Femur (tissue), 1 donor: ENCODE measurements at regions not wholly inside any gene's neighbourhood (a gene's known extent, or its start where the extent isn't known, plus 50 kb on each side); places are given as distances from the start of the nearest gene placed in this dataset.

Experiments used
- DNase-seq: peaks from one replicate; pipeline ENCODE4 v3.0.0-alpha.2; 2017

DNA sequence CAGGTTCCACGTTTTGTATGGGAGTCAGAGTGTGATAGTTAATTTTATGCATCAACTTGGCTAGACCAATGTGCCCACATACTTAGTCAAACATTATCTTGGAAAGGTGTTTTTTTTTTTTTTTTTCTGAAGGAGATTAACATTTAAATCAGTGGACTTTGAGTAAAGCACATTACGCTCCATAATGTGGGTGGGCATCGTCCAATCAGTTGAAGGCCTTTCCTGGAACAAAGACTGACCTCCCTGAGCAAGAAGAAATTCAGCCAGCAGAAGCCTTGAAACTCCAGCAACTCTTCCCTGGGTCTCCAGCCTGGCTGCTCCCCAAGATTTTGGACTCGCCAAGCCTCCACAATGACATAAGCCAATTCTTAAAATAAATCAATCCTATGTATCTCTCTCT, 711.4 kb downstream of the MTRR start:
- no peak for DNase-seq

DNA sequence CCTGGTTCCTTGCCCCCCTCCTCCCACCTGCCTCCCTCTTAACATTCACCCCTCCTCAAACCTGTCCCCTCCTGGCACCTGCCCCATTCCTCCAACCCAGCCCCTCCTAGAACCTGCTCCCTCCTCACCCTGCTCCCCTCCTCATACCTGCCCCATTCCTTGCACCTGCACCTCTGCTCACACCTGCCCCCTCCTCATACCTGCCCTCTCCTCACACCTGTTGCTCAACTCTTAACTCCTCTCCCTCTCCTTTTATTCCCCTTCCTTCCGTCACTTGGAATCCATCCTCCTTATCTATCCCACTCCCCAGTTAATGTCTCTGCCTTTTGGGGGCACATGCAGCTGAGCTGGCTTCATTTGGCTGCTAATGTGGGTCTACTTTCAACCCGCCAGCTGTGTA, 712.1 kb downstream of the MTRR start:
- no peak for DNase-seq

DNA sequence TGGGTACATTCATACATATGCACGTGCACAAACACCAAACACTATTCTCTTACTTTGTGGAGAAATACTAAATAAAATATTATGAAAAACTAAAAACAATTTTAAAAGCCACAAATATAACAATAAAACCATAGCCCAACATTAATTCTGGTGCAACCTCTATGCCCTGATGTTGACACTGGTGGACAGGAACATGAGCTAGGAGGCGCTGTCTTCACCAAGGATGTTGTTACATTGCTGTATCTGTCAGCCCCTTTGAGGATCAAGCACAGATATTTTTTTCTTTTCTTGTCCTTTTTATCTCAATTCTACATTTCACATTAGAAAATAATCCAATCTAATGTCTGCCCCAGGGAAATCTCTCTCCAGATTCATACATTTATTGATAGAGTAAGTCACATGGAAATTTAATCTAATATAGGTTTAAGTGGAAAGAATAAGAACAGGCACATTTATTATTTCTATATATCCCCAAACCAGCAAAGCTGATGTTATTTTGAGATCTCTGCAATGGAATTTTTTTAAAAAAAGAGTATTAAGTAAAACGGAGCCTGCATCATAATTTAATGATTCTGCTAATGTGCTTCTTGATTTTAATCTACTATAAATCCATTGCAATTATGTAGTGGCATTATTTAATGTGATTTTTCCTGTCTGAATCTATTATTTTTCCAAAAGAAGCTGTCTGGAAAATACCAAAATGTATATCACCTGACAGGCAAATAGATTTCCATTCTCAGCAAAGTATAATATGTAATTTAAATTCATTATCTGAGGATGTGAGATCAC, 716.5 kb downstream of the MTRR start:
- no peak for DNase-seq

DNA sequence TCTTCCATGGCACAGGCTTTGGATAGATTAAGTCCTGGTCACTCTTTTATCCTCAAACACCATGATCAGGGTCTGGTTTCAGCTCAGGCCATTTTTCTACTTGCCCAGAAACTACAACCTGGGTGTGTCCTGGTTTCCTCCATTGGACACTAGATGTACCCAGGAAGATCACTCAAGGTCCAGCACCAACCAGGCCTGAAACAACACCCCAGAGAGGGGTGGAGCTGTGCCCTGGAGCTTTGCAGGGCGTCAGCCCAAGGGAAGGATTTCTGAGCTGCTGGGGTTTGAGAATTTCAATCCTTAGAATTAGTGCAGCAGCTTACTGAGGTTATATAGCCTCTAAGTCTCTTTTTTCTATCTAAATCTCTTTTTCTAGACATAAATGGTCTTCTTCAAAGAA, 722.0 kb downstream of the MTRR start:
- no peak for DNase-seq

DNA sequence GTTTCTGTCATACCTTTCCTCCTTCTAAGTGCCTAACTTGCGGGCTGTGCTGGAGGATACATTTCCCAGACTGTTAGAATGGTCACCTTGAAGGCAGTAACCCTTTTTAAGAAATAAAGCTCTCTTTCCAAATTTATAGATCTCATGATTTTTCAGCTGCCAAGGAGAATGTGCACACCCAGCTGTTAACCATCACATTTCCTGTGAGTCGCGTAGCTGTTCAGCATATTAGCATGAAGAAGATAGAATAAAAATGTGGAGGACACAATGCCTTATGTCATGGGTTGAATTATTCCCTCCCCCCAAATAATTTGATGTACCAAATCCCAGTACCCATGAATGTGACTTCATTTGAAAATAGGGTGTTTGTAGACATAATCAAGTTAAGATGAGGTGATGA, 729.4 kb downstream of the MTRR start:
- no peak for DNase-seq

DNA sequence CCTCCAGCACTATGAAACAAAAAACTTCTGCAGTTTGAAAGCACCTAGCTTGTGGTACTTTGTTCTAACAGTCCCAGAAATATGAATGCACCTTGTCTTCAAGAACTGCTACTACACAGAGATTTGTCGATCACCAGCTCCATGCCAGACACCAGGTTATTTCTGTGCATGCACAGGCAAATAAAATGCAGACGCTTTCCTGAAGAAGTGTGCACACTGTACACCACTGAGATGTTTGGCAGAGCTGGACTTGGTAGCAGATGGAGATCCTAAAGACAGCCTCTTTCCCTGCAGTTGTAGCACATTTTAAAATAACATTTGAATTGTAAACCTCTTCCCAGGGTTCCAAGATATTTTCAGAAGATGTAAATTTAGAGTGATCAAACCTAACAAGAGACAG, 730.0 kb downstream of the MTRR start:
- no peak for DNase-seq

DNA sequence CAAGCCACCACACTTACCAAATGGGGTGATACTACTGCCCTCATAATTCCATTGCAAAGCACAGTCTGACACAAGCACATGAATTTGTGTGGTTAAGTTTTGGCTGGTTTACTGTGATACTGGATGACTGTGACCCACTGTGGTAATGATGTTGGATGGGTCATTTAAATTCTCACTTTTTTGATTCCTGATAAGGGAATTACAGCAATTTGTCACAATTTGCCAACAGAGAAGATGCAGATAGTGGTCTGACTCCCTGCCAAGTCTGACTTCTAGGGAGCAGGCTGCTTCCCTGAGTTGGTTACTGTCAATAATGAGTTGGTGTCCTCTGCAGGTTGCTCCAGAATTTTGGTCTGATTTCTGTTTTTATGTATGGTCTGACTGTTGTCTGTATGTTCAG, 731.9 kb downstream of the MTRR start:
- DNase-seq: no peak

DNA sequence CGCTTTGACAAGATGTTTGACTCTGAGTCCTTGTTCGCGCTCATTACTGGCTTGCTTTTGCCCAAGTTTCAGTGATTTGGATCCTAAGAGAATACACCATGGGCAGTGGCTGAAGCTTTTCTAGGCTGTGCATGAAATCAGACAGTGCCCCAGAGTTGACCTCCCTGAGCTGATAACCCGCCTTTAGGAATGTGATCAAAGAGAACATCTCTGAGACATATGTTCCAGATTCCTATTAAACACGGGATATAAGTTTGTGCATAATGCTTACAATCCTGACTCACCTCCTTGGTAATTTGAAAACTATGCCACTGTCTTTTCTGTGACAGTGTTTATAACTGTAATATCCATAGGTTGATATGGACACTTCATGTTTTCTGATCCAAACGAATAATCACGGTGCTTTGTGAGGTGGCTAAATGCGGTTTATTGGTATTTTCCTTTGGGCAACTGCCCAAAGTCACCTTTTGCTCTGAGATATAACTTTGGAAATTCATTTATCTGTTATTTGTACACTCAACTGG, 732.9 kb downstream of the MTRR start:
- DNase-seq: no peak

DNA sequence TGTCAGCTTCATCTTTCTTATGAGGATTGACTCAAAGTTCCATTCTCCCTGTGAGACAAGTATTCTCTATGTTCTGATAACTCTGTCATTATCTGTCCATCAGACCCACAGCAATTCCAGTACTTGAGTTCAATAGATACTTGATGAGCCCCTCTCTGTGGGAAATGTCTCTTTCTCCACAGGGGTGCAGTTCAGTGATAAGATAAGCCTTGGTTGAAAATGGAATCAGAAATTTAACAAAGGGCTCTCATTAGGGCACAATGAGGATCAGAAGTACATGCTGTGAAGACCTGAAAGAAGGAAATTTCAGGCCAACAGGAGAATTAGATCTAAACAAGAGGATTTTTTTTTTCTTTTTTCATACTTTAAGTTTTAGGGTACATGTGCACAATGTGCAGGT, 737.3 kb downstream of the MTRR start:
- DNase-seq: no peak

DNA sequence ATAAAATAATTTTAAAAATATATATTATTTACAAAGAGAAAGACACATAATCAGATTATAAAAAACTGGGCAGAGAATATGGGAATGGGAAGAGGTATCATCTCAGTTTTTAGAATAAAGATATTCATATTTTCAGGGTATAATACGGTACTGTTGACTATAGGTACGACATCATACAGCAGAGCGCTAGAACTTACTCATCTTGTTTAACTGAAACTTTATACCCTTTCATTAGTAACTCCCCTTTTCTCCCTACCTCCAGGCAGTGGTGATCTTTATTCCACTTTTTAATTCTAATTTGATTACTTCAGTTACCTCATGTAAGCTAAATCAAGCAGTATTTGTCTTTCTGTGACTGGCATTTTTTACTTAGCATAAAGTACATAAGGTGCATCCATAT, 742.1 kb downstream of the MTRR start:
- no peak for DNase-seq

DNA sequence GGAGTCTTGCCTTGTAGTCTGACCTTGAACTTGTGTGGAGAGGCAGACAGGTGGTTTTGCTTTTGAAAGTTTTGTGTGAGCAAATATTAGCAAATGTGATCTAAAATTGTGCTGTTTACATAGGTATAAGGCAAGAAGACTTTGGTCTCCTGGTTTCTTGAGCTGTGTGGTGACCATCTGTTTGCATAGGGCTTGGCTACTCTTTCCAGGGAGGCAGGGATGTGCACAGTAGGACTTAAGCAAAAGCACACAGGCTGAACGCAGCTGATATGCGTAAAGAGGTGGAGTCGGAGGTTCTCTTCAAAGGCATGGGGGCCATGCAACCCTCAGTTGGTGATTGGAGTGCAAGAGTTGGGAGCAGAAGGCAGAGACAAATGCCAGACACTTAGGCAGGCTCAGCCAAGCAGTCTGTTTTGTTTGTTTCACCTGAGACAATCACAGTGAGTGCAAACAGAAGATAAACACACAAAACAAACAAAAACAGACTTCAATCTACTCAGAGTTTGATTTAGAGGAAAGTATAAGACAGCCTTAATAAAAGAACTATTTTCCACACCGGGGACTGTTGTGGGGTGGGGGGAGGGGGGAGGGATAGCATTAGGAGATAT, 744.2 kb downstream of the MTRR start:
- no peak for DNase-seq

DNA sequence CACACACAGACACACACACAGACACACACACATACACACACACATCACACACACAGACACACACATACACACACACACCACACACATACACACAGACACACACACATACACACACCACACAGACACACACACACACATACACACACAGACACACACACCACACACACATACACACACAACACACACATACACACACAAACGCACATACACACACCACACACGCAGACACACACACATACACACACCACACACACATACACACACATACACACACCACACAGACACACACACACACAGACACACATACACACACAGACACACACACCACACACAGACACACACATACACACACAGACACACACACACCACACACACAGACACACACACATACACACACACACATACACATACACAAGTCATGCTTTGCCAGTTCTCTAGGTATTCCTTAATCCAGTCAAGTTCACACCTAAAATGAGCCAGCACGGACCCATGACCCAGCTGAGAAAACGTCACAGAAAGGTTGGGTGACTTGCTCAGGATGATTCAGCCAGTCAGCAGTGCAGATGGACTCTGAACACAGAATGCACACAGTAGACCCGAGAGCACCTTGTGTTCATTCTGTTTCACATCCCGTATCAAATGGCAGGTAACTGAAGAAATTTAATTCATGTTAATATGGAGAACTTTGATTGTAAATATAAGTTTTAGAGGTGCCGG, 746.4 kb downstream of the MTRR start:
- no peak for DNase-seq

DNA sequence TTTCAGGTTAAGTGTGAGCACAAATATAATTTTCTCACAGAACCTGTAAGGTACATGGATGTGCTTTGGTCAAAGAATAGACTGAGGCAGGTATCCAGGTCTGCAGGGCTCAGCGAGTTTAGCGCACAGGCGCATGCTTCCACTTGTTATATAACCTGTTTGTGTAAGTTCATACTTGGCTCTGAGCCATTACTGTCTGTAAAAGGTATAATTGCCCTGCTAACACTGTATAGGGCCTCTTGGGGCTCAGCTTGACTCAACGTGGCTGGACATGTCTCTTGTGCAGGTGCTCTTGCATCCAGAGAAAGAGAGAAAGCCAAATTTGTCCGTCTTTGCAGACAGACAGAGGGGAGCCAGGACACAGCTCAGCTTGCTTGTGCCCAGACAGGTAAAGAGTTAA, 759.6 kb downstream of the MTRR start:
- DNase-seq: no peak

DNA sequence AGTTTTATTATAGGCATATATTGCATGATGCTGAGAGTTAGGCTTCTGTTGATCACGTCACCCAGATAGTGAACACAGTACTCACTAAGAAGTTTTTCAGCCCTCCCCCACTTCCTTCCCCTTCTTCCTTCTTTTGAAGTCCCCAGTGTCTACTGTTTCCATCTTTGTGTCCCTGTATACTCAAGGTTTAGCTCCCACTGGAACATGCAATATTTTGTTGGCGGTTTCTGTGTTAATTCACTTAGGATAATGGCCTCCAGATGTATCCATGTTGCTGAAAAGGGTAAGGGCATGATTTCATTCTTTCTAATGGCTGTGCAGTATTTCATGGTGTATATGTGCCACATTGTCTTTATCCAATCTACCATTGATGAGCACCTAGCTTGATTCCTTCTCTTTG, 764.3 kb downstream of the MTRR start:
- DNase-seq: no peak

DNA sequence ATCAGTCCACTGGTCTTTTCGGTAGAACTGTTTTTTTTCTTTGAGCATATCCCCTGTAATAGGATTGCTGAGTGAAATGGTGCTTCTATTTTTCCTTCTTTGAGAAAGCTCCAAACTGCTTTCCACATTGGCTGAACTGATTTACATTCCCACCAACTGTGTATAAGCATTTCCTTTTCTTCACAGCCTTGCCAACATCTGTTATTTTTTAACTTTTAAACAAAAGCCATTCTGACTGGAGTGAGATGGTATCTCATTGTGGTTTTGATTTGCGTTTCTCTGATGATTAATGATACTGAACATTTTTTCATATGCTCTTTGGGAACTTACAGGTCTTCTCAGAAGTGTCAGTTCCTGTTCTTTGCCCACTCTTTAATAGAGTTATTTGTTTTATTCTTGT, 764.7 kb downstream of the MTRR start:
- DNase-seq: no peak

DNA sequence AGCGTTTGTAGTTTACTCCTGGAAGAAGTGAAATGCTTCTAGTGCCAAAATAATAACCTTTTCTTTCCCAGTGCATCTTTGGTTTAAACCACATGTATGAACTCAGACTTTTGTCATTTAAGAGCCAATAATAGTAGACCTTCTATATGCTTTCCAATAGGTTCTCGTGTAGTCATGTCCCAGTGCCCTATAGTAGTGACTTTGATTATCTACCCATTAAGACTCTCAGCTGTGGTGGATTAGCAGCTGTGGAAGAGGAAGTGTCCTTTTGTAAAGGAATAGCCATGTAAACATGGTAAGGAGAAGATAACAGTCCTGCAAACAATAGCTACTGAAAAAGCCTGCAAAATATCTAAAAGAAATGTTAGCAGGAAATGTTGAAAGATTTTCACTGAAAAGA, 765.3 kb downstream of the MTRR start:
- DNase-seq: no peak

DNA sequence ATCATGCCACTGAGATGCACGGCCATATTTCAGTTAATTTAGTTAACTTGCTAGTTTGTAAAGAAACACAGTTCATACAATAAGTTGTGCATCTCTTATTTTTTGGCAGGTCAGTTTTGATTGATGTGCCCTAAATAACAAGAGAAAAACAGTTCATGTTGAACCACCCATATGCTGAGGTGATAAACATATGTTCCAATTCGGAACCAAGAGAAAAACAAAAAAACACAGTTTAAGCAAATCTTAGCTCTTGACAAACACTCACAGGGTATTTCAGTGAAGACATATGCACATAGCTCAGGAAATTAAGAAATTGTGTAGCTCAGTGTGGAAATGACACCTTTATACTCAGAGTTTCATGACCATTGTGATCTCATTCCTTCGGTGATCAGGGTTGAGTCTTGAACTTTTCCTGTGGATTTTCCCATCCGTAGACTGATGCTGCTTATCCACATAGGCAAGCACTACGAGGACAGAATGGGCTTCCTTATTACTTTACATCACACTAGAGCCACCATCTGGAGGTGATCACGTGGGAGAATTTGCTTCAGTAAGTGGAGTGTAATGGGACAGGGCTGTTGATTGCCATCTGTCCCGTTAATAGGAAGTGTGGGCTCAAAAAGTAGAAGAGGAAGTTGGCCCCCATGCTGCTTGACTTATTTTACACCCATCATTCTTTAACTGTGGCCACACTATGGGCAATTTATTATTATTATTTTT, 773.0 kb downstream of the MTRR start:
- DNase-seq: no peak

DNA sequence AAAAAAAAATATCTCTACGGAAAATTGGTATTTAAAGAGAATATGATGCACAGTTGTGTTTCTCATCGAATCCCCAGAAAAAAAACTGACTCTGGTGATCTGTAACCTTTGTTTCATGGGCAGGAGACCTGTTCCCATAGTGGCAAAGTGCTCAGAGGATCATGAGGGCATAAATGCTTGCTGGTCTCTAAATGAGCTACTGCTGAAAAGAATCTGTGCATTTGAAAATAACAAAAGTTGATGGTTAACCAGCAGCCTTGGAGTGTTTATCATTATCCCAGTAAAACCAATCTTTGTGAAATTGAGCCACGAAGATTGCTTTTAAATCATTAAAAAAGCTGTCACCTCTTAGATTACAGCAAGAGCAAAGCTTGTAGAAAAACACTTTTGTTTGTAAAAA, 775.4 kb downstream of the MTRR start:
- DNase-seq: no peak

DNA sequence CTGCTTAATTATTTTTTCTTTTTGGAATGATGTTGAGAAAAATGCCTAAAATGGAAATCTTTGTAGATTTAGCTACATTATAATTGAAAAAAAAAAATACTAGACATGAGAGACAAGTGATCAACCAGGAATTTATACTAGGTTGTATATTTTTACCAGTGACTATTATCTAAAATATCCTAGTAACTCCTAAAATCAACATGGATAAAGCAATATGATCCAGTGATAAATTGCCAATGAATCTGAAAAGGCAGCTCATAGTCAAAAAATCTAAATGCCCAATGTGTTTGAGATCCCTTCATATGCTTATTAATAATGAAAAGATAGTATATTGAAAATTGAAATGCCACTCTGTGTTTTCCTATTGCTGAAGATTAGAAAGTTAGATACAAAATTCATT, 778.2 kb downstream of the MTRR start:
- no peak for DNase-seq

DNA sequence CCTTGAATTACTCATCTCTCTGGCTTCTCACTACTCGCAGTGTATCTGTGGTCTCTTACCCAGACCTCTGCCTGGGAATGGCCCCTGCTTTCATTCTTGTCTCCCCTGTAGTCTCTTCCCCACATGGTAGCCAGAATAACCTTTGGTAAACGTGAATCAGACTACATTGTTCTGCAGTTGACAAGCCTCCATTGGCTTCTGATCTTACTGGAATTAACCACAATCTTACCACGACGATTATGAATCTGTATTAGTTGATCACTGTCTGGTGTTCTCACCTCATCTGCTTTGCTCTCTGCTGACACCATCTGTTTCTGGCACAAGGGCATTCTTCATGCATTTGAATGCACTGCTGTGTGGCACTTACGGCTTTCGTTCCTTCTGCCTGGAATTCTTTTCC, 781.2 kb downstream of the MTRR start:
- no peak for DNase-seq

DNA sequence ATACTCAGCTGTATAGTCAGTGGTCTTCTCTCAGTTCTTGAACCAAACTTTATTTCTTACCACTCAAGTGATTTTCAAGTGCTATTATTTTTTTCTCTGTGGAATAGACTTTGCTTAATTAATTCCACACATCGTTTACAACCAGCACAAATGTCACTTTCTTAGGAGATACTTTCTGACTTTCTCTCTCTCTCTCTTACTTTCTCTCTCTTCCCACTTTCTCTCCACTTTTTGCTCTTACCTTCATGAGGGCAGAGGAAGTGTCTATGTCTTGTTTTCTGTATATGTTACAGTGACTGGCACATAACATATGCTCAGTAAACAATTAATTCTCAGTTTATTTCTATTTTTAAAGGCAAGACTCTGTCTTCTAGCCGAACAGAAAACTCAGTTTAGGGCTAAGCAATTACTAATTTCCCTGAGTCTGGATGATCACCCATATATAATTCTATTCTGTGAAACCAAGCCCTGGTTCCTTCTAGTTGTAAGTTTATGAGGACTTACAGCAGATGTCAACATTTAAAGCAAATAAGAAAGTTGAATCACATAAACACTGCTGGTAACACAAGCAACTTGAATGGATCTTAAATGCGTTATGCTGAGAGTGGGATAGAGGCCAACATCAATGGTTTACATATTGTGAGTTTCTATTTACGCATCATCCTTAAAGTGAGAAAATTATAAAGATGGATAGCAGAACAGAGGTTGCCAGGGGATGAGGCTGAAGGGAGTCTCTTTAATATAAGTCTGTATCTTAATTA, 791.4 kb downstream of the MTRR start:
- no peak for DNase-seq

DNA sequence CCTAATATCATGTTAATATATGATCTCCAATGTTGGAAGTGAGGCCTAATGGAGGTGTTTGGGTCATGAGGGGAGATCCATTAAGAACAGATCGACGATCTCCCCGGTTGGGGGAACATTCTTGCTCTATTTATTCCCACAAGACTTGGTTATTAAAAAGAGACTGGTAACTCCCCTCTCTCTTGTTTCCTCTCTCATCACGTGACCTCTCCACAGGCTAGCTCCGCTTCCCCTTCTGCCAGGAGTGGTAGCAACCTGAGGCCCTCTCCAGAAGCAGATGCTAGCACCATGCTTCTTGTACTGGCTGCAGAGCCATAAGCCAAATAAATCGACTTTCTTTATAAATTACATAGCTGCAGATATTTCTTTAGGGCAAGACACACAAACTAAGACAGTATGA, 794.4 kb downstream of the MTRR start:
- DNase-seq: no peak

DNA sequence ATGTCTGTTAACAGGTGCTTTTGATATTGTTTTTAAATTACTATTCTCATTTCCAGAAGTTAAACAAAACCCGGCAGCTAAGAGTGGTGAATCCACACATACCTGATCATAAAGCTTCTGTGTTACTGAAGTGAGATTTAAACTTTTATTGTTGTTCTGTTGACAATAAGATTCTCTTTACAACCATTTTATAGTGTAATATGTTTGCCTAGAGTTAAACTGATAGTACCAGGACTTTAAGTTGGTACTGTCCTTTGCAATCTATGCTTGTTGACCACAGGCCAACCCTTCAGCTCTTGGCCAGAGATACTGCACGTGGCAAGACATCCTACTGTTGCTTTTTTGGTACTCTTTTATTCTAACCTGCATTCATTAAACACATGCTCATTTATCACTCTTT, 806.2 kb downstream of the MTRR start:
- DNase-seq: no peak
